ENCODE measurements at regions not wholly inside any gene's neighbourhood (a gene's known extent, or its start where the extent isn't known, plus 50 kb on each side); places are given as distances from the start of the nearest gene placed in this dataset.

DNA sequence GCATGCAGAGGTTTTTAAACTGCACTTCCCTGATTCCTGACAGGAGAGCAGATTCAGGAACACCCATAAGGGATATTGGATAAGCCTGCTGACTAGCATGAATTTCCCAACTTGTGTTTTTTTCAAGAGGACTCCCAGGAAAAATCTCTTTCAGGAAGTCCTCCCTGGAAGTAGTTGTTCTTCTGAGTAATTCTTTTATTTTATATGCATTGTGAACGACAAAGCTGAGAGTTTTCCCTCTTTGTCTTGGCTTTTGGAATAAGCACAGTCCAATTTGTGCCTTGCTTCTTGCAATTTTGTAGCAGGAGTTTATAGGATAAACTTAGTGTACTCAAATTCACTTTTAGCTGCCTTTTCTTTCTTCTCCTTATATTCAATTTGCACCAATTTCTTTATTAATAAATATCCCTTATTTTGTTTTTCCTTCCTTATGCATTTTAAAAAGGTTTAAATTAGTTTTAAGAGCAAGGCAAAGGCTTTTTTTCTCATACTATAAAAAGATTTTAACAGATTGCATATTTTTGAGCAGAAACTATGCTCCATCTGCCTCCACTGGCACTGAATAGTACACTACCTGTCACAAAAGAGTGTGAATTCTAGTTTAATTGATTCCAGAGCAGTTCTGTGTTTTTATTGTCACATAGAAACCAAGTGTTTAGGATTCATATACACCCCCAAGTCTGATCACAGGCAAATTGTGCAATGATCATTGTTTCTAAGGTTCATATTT lies 543.3 kb upstream of the SPRY2 start:
- H3K4me3 ChIP-seq (ENCODE audit: low read length): no peak overlapping the region
- no peak overlapping the region for H3K4me2 ChIP-seq (ENCODE audit: low read length)
- no peaks in the 10 kb centered on the region for H3K36me3 ChIP-seq (ENCODE audit: insufficient read depth, low read length)
- H3K9me3 ChIP-seq (ENCODE audit: low read length): no peaks in the 10 kb centered on the region
- H3K27me3 ChIP-seq (ENCODE audit: insufficient read depth, low read depth, low read length): no peaks in the 10 kb centered on the region
- H4K20me1 ChIP-seq (ENCODE audit: insufficient read depth): no peaks in the 10 kb centered on the region
- H3K9ac ChIP-seq (ENCODE audit: low read length): no peak overlapping the region
- no peak for TF ChIP-seq TAF1 (IDR thresholded peaks at IDR 0.05; ENCODE audit: low read depth)
- no peak for TF ChIP-seq REST (IDR thresholded peaks at IDR 0.05; ENCODE audit: borderline replicate concordance)
- no peak for TF ChIP-seq CTCF (IDR thresholded peaks at IDR 0.05; ENCODE audit: poor library complexity, severe bottlenecking)
- TF ChIP-seq POLR2AphosphoS5 (IDR thresholded peaks at IDR 0.05): no peak
- TF ChIP-seq RAD21 (conservative IDR thresholded peaks at IDR 0.05): no peak
- no peak for TF ChIP-seq EP300 (conservative IDR thresholded peaks at IDR 0.05; ENCODE audit: poor library complexity, severe bottlenecking)
- TF ChIP-seq MXI1 (conservative IDR thresholded peaks at IDR 0.05; ENCODE audit: poor library complexity, severe bottlenecking): no peak
- TF ChIP-seq EZH2 (IDR thresholded peaks at IDR 0.05; ENCODE audit: borderline replicate concordance, insufficient read depth, low read length, poor library complexity, severe bottlenecking): no peak
- TF ChIP-seq SMC3 (conservative IDR thresholded peaks at IDR 0.05; ENCODE audit: poor library complexity): no peak
- no peaks in the 10 kb centered on the region for H3F3A ChIP-seq (ENCODE audit: insufficient read depth, low read length, poor library complexity, severe bottlenecking)
- H3K79me2 ChIP-seq (replicated peaks; ENCODE audit: insufficient read depth, low read length): no peaks in the 10 kb centered on the region
- H2AFZ ChIP-seq (ENCODE audit: low read depth, low read length): no peak overlapping the region
- no peak overlapping the region for H3K27ac ChIP-seq (ENCODE audit: low read length)
- no peaks in the 10 kb centered on the region for H3K9me2 ChIP-seq (ENCODE audit: insufficient read depth, low read length)

DNA sequence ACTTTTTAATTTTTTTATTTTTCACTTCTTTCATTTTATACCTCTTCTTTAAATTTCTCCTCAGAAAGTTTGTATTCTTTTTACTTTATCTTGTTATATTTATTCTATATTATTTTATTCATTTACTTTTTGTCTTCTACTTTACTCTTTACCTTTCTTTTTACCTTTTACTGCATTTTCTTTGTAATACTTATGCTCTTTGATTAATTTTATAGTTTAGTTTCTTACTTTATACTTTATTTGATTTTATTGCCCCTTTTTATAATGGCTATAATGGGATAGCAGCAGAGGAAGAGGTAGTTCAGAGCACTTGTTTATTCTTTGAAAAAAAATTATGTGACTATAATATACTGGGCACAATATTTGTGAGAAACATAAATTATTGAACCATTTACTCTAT lies 542.6 kb upstream of the SPRY2 start:
- no peaks in the 10 kb centered on the region for H3F3A ChIP-seq (ENCODE audit: insufficient read depth, low read length, poor library complexity, severe bottlenecking)

More for the DNA sequence above, 542.6 kb upstream of the SPRY2 start:
- no peak overlapping the region for H3K9ac ChIP-seq (ENCODE audit: low read length)
- no peaks in the 10 kb centered on the region for H3K9me3 ChIP-seq (ENCODE audit: low read length)
- H3K36me3 ChIP-seq (ENCODE audit: insufficient read depth, low read length): no peaks in the 10 kb centered on the region
- no peaks in the 10 kb centered on the region for H3K27me3 ChIP-seq (ENCODE audit: insufficient read depth, low read depth, low read length)
- TF ChIP-seq MXI1 (conservative IDR thresholded peaks at IDR 0.05; ENCODE audit: poor library complexity, severe bottlenecking) (no peak), REST (IDR thresholded peaks at IDR 0.05; ENCODE audit: borderline replicate concordance) (no peak)
- no peak overlapping the region for H3K27ac ChIP-seq (ENCODE audit: low read length)
- no peak overlapping the region for H3K4me3 ChIP-seq (ENCODE audit: low read length)
- no peak overlapping the region for H3K4me2 ChIP-seq (ENCODE audit: low read length)
- H2AFZ ChIP-seq (ENCODE audit: low read depth, low read length): no peak overlapping the region
- H4K20me1 ChIP-seq (ENCODE audit: insufficient read depth): no peaks in the 10 kb centered on the region
- H3K79me2 ChIP-seq (replicated peaks; ENCODE audit: insufficient read depth, low read length): no peaks in the 10 kb centered on the region
- H3K9me2 ChIP-seq (ENCODE audit: insufficient read depth, low read length): no peaks in the 10 kb centered on the region
